Vagina (tissue), 2 donors: ENCODE measurements at regions not wholly inside any gene's neighbourhood (a gene's known extent, or its start where the extent isn't known, plus 50 kb on each side); places are given as distances from the start of the nearest gene placed in this dataset.
"Not testable (repeated sequence)": the region's sequence is repeated elsewhere in the genome, so short reads cannot be mapped to it uniquely, and the experiment has no call there.

Source experiments
- DNase-seq, 2 donors: peaks; one replicate each; pipeline ENCODE4 v3.0.0-alpha.2; 2017; ENCODE audit errors: extremely low spot score in 2 of 2
- H3K27ac ChIP-seq: fragments of 200-600 bp; sonication (generic); one replicate; pipeline ENCODE4 v1.5.1; 2019
- H3K27me3 ChIP-seq: fragments of 200-600 bp; sonication (generic); one replicate; pipeline ENCODE4 v1.5.1; 2019
- H3K36me3 ChIP-seq, 2 donors: fragments of 200-600 bp; sonication (generic); one replicate each; pipeline ENCODE4 v1.5.1; 2017 to 2019
- H3K4me1 ChIP-seq: fragments of 200-600 bp; sonication (generic); one replicate; pipeline ENCODE4 v1.5.1; 2019
- H3K4me3 ChIP-seq, 2 donors: fragments of 200-600 bp; sonication (generic); 1 replicate in 1 of 2; 2 replicates in 1 of 2; pipeline ENCODE4 v1.5.1; 2016 to 2019
- H3K9me3 ChIP-seq: fragments of 200-600 bp; sonication (generic); one replicate; pipeline ENCODE4 v1.5.1; 2019
- POLR2A ChIP-seq, 2 donors: fragments of 450-650 bp; IDR thresholded peaks; one replicate each; pipeline ENCODE4 v1.6.1; 2017; ENCODE audit warnings: antibody characterized with exemption in 2 of 2, mild to moderate bottlenecking in 2 of 2, moderate library complexity in 2 of 2
- POLR2AphosphoS5 ChIP-seq, 2 donors: sonication (generic); formaldehyde crosslinking; IDR thresholded peaks; one replicate each; pipeline ENCODE4 v1.9.0; 2017; ENCODE audit warnings: antibody characterized with exemption in 2 of 2, mild to moderate bottlenecking in 2 of 2, low read depth in 1 of 2; ENCODE audit not compliant: insufficient read depth in 1 of 2
- intact Hi-C: fragments of 100-400 bp; cut with DNase I; formaldehyde crosslinking; loops from one replicate; pipeline ENCODE4 v1.15.1; 2023
- TF ChIP-seq, protein P1 (sequence below), 3 experiments: fragments of 450-650 bp in 2 of 3; fragments of 200-600 bp in 1 of 3; sonication (generic) in 1 of 3; IDR thresholded peaks; one replicate each; pipeline ENCODE4 v1.5.1; 2017 to 2019; ENCODE audit warnings: antibody characterized with exemption in 3 of 3, mild to moderate bottlenecking in 2 of 3, moderate library complexity in 2 of 3

DNA sequence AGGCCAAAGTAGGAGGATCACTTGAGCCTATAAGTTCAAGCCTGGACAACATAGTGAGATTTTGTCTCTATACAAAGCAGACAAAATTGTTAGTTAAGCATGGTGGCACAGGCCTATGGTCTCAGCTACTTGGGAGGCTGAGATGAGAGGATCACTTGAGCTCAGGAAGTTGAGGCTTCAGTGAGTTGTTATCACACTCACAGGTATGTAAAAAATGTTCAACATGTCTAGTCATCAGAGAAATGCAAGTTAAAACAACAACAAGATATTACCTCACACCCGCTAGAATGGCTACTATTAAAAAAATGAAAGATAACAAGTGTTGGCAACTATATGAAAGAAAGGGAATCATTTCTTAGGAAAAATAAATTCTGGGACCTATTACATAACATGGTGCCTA is 341.5 kb upstream of the ST8SIA4 start:
- intact Hi-C loops: no loop called here
- H3K27me3 ChIP-seq: no peaks in the 10 kb centered on the region
- DNase-seq: no peak
- H3K4me1 ChIP-seq: no peaks in the 10 kb centered on the region
- TF ChIP-seq POLR2A (IDR thresholded peaks at IDR 0.05): no peak
- no peak for TF ChIP-seq POLR2AphosphoS5 (IDR thresholded peaks at IDR 0.05; ENCODE audit: insufficient read depth in 1 of 2, low read depth in 1 of 2)
- TF ChIP-seq, protein P1, sequence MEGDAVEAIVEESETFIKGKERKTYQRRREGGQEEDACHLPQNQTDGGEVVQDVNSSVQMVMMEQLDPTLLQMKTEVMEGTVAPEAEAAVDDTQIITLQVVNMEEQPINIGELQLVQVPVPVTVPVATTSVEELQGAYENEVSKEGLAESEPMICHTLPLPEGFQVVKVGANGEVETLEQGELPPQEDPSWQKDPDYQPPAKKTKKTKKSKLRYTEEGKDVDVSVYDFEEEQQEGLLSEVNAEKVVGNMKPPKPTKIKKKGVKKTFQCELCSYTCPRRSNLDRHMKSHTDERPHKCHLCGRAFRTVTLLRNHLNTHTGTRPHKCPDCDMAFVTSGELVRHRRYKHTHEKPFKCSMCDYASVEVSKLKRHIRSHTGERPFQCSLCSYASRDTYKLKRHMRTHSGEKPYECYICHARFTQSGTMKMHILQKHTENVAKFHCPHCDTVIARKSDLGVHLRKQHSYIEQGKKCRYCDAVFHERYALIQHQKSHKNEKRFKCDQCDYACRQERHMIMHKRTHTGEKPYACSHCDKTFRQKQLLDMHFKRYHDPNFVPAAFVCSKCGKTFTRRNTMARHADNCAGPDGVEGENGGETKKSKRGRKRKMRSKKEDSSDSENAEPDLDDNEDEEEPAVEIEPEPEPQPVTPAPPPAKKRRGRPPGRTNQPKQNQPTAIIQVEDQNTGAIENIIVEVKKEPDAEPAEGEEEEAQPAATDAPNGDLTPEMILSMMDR (IDR thresholded peaks at IDR 0.05): no peak
- no peak overlapping the region for H3K27ac ChIP-seq
- H3K36me3 ChIP-seq: no peaks in the 10 kb centered on the region
- H3K9me3 ChIP-seq: no peaks in the 10 kb centered on the region
- H3K4me3 ChIP-seq: no peak overlapping the region

- no peak for DNase-seq
- no peaks in the 10 kb centered on the region for H3K36me3 ChIP-seq
- TF ChIP-seq POLR2A (IDR thresholded peaks at IDR 0.05): no peak
- TF ChIP-seq, protein P1 (IDR thresholded peaks at IDR 0.05): no peak
- TF ChIP-seq POLR2AphosphoS5 (IDR thresholded peaks at IDR 0.05; ENCODE audit: insufficient read depth in 1 of 2, low read depth in 1 of 2): no peak
- H3K4me3 ChIP-seq: no peak overlapping the region
- no peaks in the 10 kb centered on the region for H3K4me1 ChIP-seq
- H3K27ac ChIP-seq: no peak overlapping the region
- H3K27me3 ChIP-seq: no peaks in the 10 kb centered on the region
- intact Hi-C loops: no loop called here
- H3K9me3 ChIP-seq: no peaks in the 10 kb centered on the region
Measured at GRCh38 chr5:101212942-101213514, 309.9 kb upstream of the ST8SIA4 start.

- Histone ChIP-seq H3K9me3 (no peaks in the 10 kb centered on the region), H3K27ac (no peak overlapping the region), H3K4me3 (no peak overlapping the region), H3K27me3 (no peaks in the 10 kb centered on the region), H3K4me1 (no peaks in the 10 kb centered on the region), H3K36me3 (no peaks in the 10 kb centered on the region)
- intact Hi-C loops: no loop called here
- DNase-seq: no peak
- TF ChIP-seq POLR2A (IDR thresholded peaks at IDR 0.05) (no peak), POLR2AphosphoS5 (IDR thresholded peaks at IDR 0.05; ENCODE audit: insufficient read depth in 1 of 2, low read depth in 1 of 2) (no peak)
- TF ChIP-seq, protein P1 (IDR thresholded peaks at IDR 0.05): no peak
Measured at GRCh38 chr5:101206534-101206933, 303.5 kb upstream of the ST8SIA4 start.

GRCh38 chr5:101205065-101205464 is 302.0 kb upstream of the ST8SIA4 start:
- H3K27ac ChIP-seq, DNase-seq, H3K4me3 ChIP-seq, H3K36me3 ChIP-seq, H3K27me3 ChIP-seq, H3K4me1 ChIP-seq, intact Hi-C loops, H3K9me3 ChIP-seq: not testable (repeated sequence)

- H3K27ac ChIP-seq, H3K4me3 ChIP-seq, H3K36me3 ChIP-seq, H3K27me3 ChIP-seq, H3K4me1 ChIP-seq, H3K9me3 ChIP-seq, intact Hi-C loops, DNase-seq: not testable (repeated sequence)
Measured at GRCh38 chr5:101180365-101180764, 277.3 kb upstream of the ST8SIA4 start.

DNA sequence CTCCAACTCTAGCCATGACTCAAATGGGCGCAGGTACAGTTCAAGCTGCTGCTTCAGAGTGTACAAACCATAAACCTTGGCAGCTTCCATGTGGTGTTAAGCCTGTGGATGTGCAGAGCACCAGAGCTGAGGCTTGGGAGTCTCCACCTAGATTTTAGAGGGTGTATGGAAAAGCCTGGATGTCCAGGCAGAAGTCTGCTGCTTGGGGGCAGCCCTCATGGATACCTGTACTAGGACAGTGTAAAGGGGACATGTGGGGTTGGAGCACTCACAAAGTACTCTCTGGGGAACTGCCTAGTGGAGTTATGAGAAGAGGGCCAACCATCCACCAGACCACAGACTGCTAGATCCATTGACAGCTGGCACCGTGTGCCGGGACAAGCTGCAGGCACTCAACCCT is 273.5 kb upstream of the ST8SIA4 start:
- H3K4me3 ChIP-seq: no peak overlapping the region

More for the DNA sequence above, 273.5 kb upstream of the ST8SIA4 start:
- intact Hi-C loops: no loop called here
- DNase-seq: no peak
- H3K27ac ChIP-seq: no peak overlapping the region
- no peak for TF ChIP-seq POLR2AphosphoS5 (IDR thresholded peaks at IDR 0.05; ENCODE audit: insufficient read depth in 1 of 2, low read depth in 1 of 2)
- TF ChIP-seq POLR2A (IDR thresholded peaks at IDR 0.05): no peak
- TF ChIP-seq, protein P1 (IDR thresholded peaks at IDR 0.05): no peak
- no peaks in the 10 kb centered on the region for H3K4me1 ChIP-seq
- H3K9me3 ChIP-seq: no peaks in the 10 kb centered on the region
- H3K36me3 ChIP-seq: no peaks in the 10 kb centered on the region
- no peaks in the 10 kb centered on the region for H3K27me3 ChIP-seq
